ENCODE measurements at regions not wholly inside any gene's neighbourhood (a gene's known extent, or its start where the extent isn't known, plus 50 kb on each side); places are given as distances from the start of the nearest gene placed in this dataset.

- Histone ChIP-seq H3K14ac (ENCODE audit: insufficient read length) (no peak overlapping the region), H3K79me1 (ENCODE audit: low read depth, low read length) (no peaks in the 10 kb centered on the region), H3K27me3 (replicated peaks in 1 of 4; ENCODE audit: control insufficient read depth in 3 of 4, extremely low read depth in 1 of 4, insufficient read depth in 3 of 4, low read length in 3 of 4) (no peaks in the 10 kb centered on the region), H3K4me2 (ENCODE audit: insufficient read depth in 1 of 2, low read depth in 2 of 2, low read length in 2 of 2) (no peak overlapping the region), H2BK120ac (replicated peaks; ENCODE audit: low read depth, low read length) (no peak overlapping the region), H3K9ac (replicated peaks in 1 of 4; ENCODE audit: extremely low read depth in 1 of 4, low read depth in 3 of 4, low read length in 3 of 4) (no peak overlapping the region), H4K20me1 (replicated peaks in 1 of 2; ENCODE audit: control insufficient read depth in 1 of 2, insufficient read depth in 2 of 2, low read length in 2 of 2) (no peaks in the 10 kb centered on the region), H2BK5ac (ENCODE audit: low read depth, low read length) (no peak overlapping the region), H3K23ac (ENCODE audit: insufficient read length) (no peak overlapping the region), H3K4me1 (replicated peaks in 1 of 4; ENCODE audit: control insufficient read depth in 3 of 4, insufficient read depth in 4 of 4, low read length in 3 of 4) (no peaks in the 10 kb centered on the region), H4K91ac (replicated peaks; ENCODE audit: insufficient read length, low read length) (no peak overlapping the region), H4K5ac (ENCODE audit: insufficient read length, low read depth, low read length) (no peak overlapping the region), H3K79me2 (ENCODE audit: control insufficient read depth in 1 of 2, insufficient read depth in 2 of 2, low read length in 2 of 2) (no peaks in the 10 kb centered on the region), H4K8ac (ENCODE audit: extremely low read depth, insufficient read depth, low read length) (no peak overlapping the region), H3K9me3 (ENCODE audit: insufficient read depth in 2 of 2, low read depth in 1 of 2, low read length in 1 of 2) (no peaks in the 10 kb centered on the region), H2AK5ac (ENCODE audit: low read depth, low read length) (no peak overlapping the region), H3K27ac (ENCODE audit: low read depth, low read length) (no peak overlapping the region), H3K56ac (replicated peaks; ENCODE audit: insufficient read length, low read depth, low read length) (no peak overlapping the region), H2BK15ac (ENCODE audit: low read length) (no peak overlapping the region), H3K23me2 (ENCODE audit: low read depth, low read length) (no peaks in the 10 kb centered on the region; the same call in 1 of the 2 replicates), H3K18ac (ENCODE audit: extremely low read depth, low read length) (no peak overlapping the region), H2BK20ac (ENCODE audit: low read length) (no peak overlapping the region), H3K4me3 (ENCODE audit: extremely low read depth in 1 of 4, insufficient read depth in 2 of 4, low read depth in 3 of 4, low read length in 4 of 4) (no peak overlapping the region), H3K4ac (replicated peaks; ENCODE audit: insufficient read length, low read depth, low read length) (no peak overlapping the region), H2BK12ac (ENCODE audit: low read depth, low read length) (no peak overlapping the region), H3K36me3 (ENCODE audit: control insufficient read depth in 2 of 4, insufficient read depth in 4 of 4, low read length in 3 of 4) (no peaks in the 10 kb centered on the region), H2AFZ (ENCODE audit: low read length) (no peak overlapping the region)
- DNase-seq (ENCODE audit: low read depth in 1 of 2, low spot score in 2 of 2), result no peak
- WGBS, 2 experiments (ENCODE audit: extremely low coverage in 1 of 2, insufficient coverage in 1 of 2, insufficient read length in 1 of 2, insufficient replicate concordance in 2 of 2, low coverage in 1 of 2, low lambda C conversion rate in 2 of 2, missing lambda C conversion rate in 1 of 2), result 79% methylated on average over 3 of the region's 3 CpGs; no CpG with 5 or more reads in 1 of the 2 experiments
- FAIRE-seq, result no peak
- ChIA-PET POLR2A (ENCODE audit: partially characterized antibody) (no interaction called here), CTCF (ENCODE audit: partially characterized antibody) (interaction anchor here (0.7 to 1.0 kb wide), 2 partner anchors 25 to 76 kb away, joined by 3 read pairs; no protein-coding TSS in a partner anchor)
- TF ChIP-seq HDAC2 (IDR thresholded peaks at IDR 0.05; ENCODE audit: borderline replicate concordance in 1 of 2, low read depth in 2 of 2, low read length in 2 of 2), result no peak
- no peak for TF ChIP-seq RBBP5 (IDR thresholded peaks at IDR 0.05; ENCODE audit: borderline replicate concordance, low read depth, low read length)
- no peak for TF ChIP-seq ZNF274 (IDR thresholded peaks at IDR 0.05; ENCODE audit: borderline replicate concordance, extremely low read depth, low read length)
- no peak for TF ChIP-seq TBP (IDR thresholded peaks at IDR 0.05; ENCODE audit: low read depth, low read length)
- TF ChIP-seq JUN (IDR thresholded peaks at IDR 0.05; ENCODE audit: low read depth, low read length), result no peak
- no peak for TF ChIP-seq GTF2F1 (IDR thresholded peaks at IDR 0.05; ENCODE audit: borderline replicate concordance, low read depth, low read length)
These were observed 117.4 kb upstream of the PAXBP1 start for GRCh38 chr21:32888971-32889370.
